ENCODE measurements at regions not wholly inside any gene's neighbourhood (a gene's known extent, or its start where the extent isn't known, plus 50 kb on each side); places are given as distances from the start of the nearest gene placed in this dataset.

DNA sequence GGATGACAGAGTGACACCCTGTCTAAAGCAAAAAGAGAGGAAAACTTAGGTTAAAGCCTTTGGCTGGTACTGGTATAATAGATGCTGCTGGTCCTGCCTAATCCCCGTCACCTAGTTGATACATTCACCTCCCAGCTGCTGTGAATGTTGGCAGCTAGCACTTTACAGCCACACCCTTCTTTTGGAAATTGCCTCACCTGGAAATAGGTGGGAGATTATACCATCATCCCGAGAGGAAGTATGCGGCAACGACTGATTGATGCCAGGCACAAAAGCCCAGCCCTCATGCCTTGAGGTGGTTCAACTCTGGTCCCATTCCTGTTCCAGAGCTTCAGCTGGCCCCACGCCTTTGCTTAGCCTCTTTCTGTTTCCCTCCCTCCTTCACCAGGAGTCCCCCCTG, 53.2 kb upstream of the SIAH1 start:
- DNase-seq (ENCODE audit: low read depth) = no peak

- no peak for DNase-seq (ENCODE audit: low read depth)
These were observed 50.7 kb upstream of the SIAH1 start for GRCh38 chr16:48435906-48436305.

DNA sequence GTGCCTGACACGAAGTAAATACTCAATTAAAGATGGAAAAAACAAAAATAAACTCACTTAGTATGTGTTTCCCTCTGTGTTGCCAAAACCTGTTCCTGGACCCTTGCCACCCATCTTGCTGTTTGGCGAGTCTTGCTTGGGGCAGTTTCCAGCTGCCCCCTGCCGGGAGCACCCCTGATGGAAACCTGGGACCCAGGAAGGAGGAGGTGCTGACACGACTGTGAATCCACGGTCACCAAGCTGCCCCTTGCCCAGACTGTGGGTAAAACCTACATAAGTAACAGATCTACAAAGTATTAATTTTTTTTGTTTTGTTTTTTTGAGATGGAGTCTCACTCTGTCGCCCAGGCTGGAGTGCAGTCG, 50.1 kb upstream of the SIAH1 start:
- no peak for DNase-seq (ENCODE audit: low read depth)
